K562 (cell line): ENCODE measurements at regions not wholly inside any gene's neighbourhood (a gene's known extent, or its start where the extent isn't known, plus 50 kb on each side); places are given as distances from the start of the nearest gene placed in this dataset.

Experiments used
- ARNT ChIP-seq, 2 experiments: fragments of 450-650 bp; IDR thresholded peaks; 2 replicates each; pipeline ENCODE4 v1.6.1; 2016; ENCODE audit warnings: mild to moderate bottlenecking in 1 of 2
- POLR2AphosphoS2 ChIP-seq: IDR thresholded peaks from 2 replicates; pipeline ENCODE4 v1.6.1; 2012; ENCODE audit warnings: low read length, improper control_type of control experiment
- ZFP36 ChIP-seq: fragments of 150-350 bp; IDR thresholded peaks from 2 replicates; pipeline ENCODE4 v1.6.1; 2018; ENCODE audit warnings: low read length, low read depth; ENCODE audit not compliant: partially characterized antibody
- ZNF3 ChIP-seq: fragments of 250-450 bp; sonication (Bioruptor Pico); IDR thresholded peaks from 2 replicates; pipeline ENCODE4 v1.5.0; 2021; ENCODE audit warnings: mild to moderate bottlenecking, moderate library complexity
- TF ChIP-seq, protein P1 (sequence below), 3 experiments: IDR thresholded peaks in 2 of 3; conservative IDR thresholded peaks in 1 of 3; 2 replicates each; pipeline ENCODE4 v1.5.1; 2011 to 2012; ENCODE audit warnings: low read length in 3 of 3, mild to moderate bottlenecking in 3 of 3, control low read depth in 2 of 3, improper control_type of control experiment in 1 of 3, inconsistent platforms in 1 of 3, low read depth in 1 of 3, mixed read lengths in 1 of 3, moderate library complexity in 1 of 3; ENCODE audit not compliant: insufficient read depth in 2 of 3

DNA sequence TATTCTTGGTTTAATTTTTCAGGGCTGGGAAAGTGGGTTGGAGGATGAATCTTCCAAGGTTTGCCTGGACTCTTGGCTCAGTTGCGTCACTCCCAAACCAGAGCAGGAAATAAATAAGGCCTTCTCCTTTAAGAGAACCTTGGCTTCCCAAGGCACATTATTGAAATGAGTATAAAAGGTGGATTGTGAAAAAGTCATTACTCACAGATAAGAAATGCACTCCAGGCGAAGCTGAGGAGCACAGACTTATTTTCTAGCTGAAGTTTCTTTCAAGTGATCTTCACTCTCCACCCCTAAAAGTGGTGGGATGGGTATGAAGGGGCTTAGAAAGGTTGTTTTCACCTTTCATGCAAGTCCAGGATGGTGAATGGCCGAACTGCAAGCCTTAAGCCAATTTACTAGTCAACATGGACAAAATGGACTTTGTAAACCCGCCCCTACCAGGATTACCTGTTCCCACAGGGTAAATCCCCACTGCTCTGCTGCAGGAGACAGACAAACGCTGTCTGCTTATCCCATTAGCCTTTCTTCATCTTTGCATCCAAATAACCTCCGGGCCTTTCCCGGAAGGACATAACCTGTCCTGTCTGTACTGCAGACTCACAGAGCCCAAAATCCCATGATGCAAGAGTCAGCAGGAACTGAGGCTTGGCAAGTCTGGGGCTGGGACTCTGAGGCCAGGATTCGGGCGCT, 207.6 kb downstream of the BCL11B start:
- TF ChIP-seq ZNF3 (CRISPR knock-in tag) (no peak), ARNT (IDR thresholded peaks at IDR 0.05) (no peak), ZFP36 (no peak), POLR2AphosphoS2 (no peak)
- TF ChIP-seq, protein P1, sequence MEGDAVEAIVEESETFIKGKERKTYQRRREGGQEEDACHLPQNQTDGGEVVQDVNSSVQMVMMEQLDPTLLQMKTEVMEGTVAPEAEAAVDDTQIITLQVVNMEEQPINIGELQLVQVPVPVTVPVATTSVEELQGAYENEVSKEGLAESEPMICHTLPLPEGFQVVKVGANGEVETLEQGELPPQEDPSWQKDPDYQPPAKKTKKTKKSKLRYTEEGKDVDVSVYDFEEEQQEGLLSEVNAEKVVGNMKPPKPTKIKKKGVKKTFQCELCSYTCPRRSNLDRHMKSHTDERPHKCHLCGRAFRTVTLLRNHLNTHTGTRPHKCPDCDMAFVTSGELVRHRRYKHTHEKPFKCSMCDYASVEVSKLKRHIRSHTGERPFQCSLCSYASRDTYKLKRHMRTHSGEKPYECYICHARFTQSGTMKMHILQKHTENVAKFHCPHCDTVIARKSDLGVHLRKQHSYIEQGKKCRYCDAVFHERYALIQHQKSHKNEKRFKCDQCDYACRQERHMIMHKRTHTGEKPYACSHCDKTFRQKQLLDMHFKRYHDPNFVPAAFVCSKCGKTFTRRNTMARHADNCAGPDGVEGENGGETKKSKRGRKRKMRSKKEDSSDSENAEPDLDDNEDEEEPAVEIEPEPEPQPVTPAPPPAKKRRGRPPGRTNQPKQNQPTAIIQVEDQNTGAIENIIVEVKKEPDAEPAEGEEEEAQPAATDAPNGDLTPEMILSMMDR (IDR thresholded peaks at IDR 0.05 in 2 of 3, conservative IDR thresholded peaks at IDR 0.05 in 1 of 3; ENCODE audit: insufficient read depth in 2 of 3, low read depth in 1 of 3, low read length in 3 of 3), result no peak
